ENCODE measurements at regions not wholly inside any gene's neighbourhood (a gene's known extent, or its start where the extent isn't known, plus 50 kb on each side); places are given as distances from the start of the nearest gene placed in this dataset.

- Mint-ChIP-seq H3K27me3 (ENCODE audit: low read depth) (no peaks in the 10 kb centered on the region), H3K36me3 (ENCODE audit: low read depth) (no peaks in the 10 kb centered on the region), H3K27ac (ENCODE audit: unreplicated experiment) (no peak overlapping the region), H3K4me3 (no peak overlapping the region), H3K4me1 (peaks cover 9% of the 10 kb centered on the region), H3K9me3 (no peaks in the 10 kb centered on the region)
- no peak for DNase-seq (ENCODE audit: low read depth, low spot score)
- TF ChIP-seq CTCF (conservative IDR thresholded peaks at IDR 0.05) = no peak
Observed at GRCh38 chr2:64908406-64908805, 80.8 kb upstream of the SLC1A4 start.

GRCh38 chr2:64910523-64910922, 78.7 kb upstream of the SLC1A4 start:
- Mint-ChIP-seq H3K4me3 (no peak overlapping the region), H3K36me3 (ENCODE audit: low read depth) (no peaks in the 10 kb centered on the region), H3K27ac (ENCODE audit: unreplicated experiment) (no peak overlapping the region), H3K4me1 (no peaks in the 10 kb centered on the region), H3K27me3 (ENCODE audit: low read depth) (no peaks in the 10 kb centered on the region), H3K9me3 (no peaks in the 10 kb centered on the region)
- TF ChIP-seq CTCF (conservative IDR thresholded peaks at IDR 0.05) = no peak
- DNase-seq (ENCODE audit: low read depth, low spot score) = no peak

- Mint-ChIP-seq H3K4me1 (no peaks in the 10 kb centered on the region), H3K9me3 (no peaks in the 10 kb centered on the region), H3K4me3 (no peak overlapping the region), H3K36me3 (ENCODE audit: low read depth) (no peaks in the 10 kb centered on the region), H3K27me3 (ENCODE audit: low read depth) (no peaks in the 10 kb centered on the region), H3K27ac (ENCODE audit: unreplicated experiment) (no peak overlapping the region)
- TF ChIP-seq CTCF (conservative IDR thresholded peaks at IDR 0.05) = no peak
- DNase-seq (ENCODE audit: low read depth, low spot score) = no peak
Observed at GRCh38 chr2:64910972-64911433, 78.2 kb upstream of the SLC1A4 start.

- H3K36me3 Mint-ChIP-seq (ENCODE audit: low read depth) = no peaks in the 10 kb centered on the region
- DNase-seq (ENCODE audit: low read depth, low spot score) = no peak
- peaks cover 6% of the 10 kb centered on the region for H3K4me1 Mint-ChIP-seq
- no peaks in the 10 kb centered on the region for H3K27me3 Mint-ChIP-seq (ENCODE audit: low read depth)
- H3K4me3 Mint-ChIP-seq = no peak overlapping the region
- peak overlapping the region; percentile 37 for H3K27ac Mint-ChIP-seq (ENCODE audit: unreplicated experiment)
- H3K9me3 Mint-ChIP-seq = no peaks in the 10 kb centered on the region
- peak; percentile 54 for TF ChIP-seq CTCF (conservative IDR thresholded peaks at IDR 0.05)
Observed at GRCh38 chr2:64913357-64913869, 75.8 kb upstream of the SLC1A4 start.

GRCh38 chr2:64914247-64914646, 75.0 kb upstream of the SLC1A4 start:
- TF ChIP-seq CTCF (conservative IDR thresholded peaks at IDR 0.05) = no peak
- Mint-ChIP-seq H3K4me1 (peaks cover 6% of the 10 kb centered on the region), H3K27ac (ENCODE audit: unreplicated experiment) (no peak overlapping the region), H3K36me3 (ENCODE audit: low read depth) (no peaks in the 10 kb centered on the region), H3K4me3 (no peak overlapping the region), H3K27me3 (ENCODE audit: low read depth) (no peaks in the 10 kb centered on the region), H3K9me3 (no peaks in the 10 kb centered on the region)
- DNase-seq (ENCODE audit: low read depth, low spot score) = no peak
